Parathyroid adenoma (tissue), 2 donors: ENCODE measurements at regions not wholly inside any gene's neighbourhood (a gene's known extent, or its start where the extent isn't known, plus 50 kb on each side); places are given as distances from the start of the nearest gene placed in this dataset.

Source experiments
- H2AFZ ChIP-seq: fragments of 300-600 bp; sonication (generic); one replicate; pipeline ENCODE4 v1.7.0; 2017; ENCODE audit warnings: antibody characterized with exemption, mild to moderate bottlenecking
- H3K27ac ChIP-seq: fragments of 300-600 bp; sonication (generic); one replicate; pipeline ENCODE4 v1.7.0; 2017
- H3K27me3 ChIP-seq: fragments of 300-600 bp; sonication (generic); one replicate; pipeline ENCODE4 v1.7.0; 2017; ENCODE audit warnings: low read length; ENCODE audit not compliant: control insufficient read depth, insufficient read depth
- H3K36me3 ChIP-seq: fragments of 300-600 bp; sonication (generic); one replicate; pipeline ENCODE4 v1.7.0; 2017; ENCODE audit warnings: low read length; ENCODE audit not compliant: control insufficient read depth, insufficient read depth
- H3K4me1 ChIP-seq: fragments of 300-600 bp; sonication (generic); one replicate; pipeline ENCODE4 v1.7.0; 2017; ENCODE audit warnings: control low read depth
- H3K4me2 ChIP-seq: fragments of 300-600 bp; sonication (generic); one replicate; pipeline ENCODE4 v1.7.0; 2017; ENCODE audit warnings: low read length
- H3K4me3 ChIP-seq: fragments of 300-600 bp; sonication (generic); one replicate; pipeline ENCODE4 v1.7.0; 2017; ENCODE audit warnings: low read depth, low read length
- H3K79me2 ChIP-seq: fragments of 300-600 bp; sonication (generic); one replicate; pipeline ENCODE4 v1.7.0; 2017; ENCODE audit warnings: control low read depth
- H3K9ac ChIP-seq: fragments of 300-600 bp; sonication (generic); one replicate; pipeline ENCODE4 v1.7.0; 2017; ENCODE audit warnings: mild to moderate bottlenecking
- H3K9me3 ChIP-seq: fragments of 300-600 bp; sonication (generic); one replicate; pipeline ENCODE4 v1.7.0; 2017; ENCODE audit warnings: low read length; ENCODE audit not compliant: control insufficient read depth
- TF ChIP-seq, protein P1 (sequence below): fragments of 300-600 bp; sonication (generic); IDR thresholded peaks from one replicate; pipeline ENCODE4 v1.7.0; 2017; ENCODE audit warnings: antibody characterized with exemption, mild to moderate bottlenecking
- donor health status: primary hyperparathyroidism.

DNA sequence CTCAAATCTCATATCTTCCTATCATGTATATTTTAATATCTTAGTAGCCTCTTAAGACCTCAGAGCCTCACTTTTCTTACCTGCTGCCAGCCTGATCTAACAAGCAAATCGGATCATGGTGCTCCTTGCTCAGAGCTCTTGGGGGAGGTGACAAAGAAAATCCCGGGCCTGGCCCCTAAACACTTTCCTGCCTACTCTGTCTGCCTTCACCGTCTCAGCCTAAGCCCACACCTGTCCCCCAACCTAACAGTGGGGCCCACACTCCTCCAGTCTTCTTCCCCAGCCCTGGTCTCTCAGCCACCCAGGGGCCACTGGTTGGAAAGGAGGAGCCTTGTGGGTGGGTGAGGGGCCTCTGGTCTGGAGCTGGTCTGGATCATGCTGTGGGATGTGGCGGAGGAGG lies 207.3 kb downstream of the HAUS1 start:
- Histone ChIP-seq H3K27me3 (no peaks in the 10 kb centered on the region), H3K27ac (no peak overlapping the region), H2AFZ (no peak overlapping the region), H3K36me3 (no peaks in the 10 kb centered on the region), H3K4me2 (no peak overlapping the region), H3K79me2 (no peaks in the 10 kb centered on the region), H3K9ac (no peak overlapping the region), H3K9me3 (no peaks in the 10 kb centered on the region), H3K4me1 (no peaks in the 10 kb centered on the region), H3K4me3 (no peak overlapping the region)
- TF ChIP-seq, protein P1, sequence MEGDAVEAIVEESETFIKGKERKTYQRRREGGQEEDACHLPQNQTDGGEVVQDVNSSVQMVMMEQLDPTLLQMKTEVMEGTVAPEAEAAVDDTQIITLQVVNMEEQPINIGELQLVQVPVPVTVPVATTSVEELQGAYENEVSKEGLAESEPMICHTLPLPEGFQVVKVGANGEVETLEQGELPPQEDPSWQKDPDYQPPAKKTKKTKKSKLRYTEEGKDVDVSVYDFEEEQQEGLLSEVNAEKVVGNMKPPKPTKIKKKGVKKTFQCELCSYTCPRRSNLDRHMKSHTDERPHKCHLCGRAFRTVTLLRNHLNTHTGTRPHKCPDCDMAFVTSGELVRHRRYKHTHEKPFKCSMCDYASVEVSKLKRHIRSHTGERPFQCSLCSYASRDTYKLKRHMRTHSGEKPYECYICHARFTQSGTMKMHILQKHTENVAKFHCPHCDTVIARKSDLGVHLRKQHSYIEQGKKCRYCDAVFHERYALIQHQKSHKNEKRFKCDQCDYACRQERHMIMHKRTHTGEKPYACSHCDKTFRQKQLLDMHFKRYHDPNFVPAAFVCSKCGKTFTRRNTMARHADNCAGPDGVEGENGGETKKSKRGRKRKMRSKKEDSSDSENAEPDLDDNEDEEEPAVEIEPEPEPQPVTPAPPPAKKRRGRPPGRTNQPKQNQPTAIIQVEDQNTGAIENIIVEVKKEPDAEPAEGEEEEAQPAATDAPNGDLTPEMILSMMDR: no peak

DNA sequence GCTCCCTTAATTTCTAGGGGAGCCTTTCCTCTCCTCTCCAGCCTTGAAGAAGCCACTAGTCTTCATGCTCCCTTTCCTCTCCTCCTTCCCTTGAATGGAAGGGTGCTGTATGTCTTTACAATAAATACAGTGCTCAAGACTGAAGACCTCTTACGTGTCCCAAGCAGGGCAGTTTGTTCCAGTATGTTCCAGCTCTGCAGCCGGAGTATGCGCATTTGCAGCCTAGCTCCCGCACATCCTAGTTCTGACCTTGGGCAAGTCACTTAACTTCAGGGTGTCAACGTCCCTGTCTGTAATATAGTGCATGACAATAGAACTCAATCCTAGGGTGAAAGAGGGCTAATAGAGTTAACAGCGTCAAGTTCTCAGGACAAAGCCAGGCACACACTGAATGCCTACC lies 208.0 kb downstream of the HAUS1 start:
- Histone ChIP-seq H3K9me3 (no peaks in the 10 kb centered on the region), H3K9ac (no peak overlapping the region), H3K36me3 (no peaks in the 10 kb centered on the region), H2AFZ (no peak overlapping the region), H3K27me3 (no peaks in the 10 kb centered on the region), H3K4me3 (no peak overlapping the region), H3K4me2 (no peak overlapping the region), H3K4me1 (no peaks in the 10 kb centered on the region), H3K27ac (no peak overlapping the region), H3K79me2 (no peaks in the 10 kb centered on the region)
- TF ChIP-seq, protein P1: no peak

DNA sequence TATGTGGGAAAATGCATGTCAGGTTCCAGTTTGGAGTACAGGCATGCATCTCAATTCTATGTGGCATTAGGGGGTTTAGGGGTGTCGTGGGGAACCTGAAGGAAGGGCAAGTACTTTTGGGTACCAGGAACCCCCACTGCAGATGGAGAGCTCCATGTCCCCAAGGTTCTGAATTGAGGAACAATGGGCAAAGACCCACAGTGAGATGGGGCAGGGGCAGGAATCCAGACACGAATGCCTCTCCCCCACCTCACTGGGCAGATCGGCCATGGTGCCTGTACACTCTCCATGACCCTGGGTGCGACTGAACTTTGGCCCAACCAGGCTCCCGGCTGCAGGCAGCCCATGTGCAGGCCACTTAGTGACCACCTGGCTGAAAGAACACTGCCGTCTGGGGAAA lies 209.3 kb downstream of the HAUS1 start:
- H3K4me3 ChIP-seq: no peak overlapping the region
- TF ChIP-seq, protein P1: no peak
- no peak overlapping the region for H3K27ac ChIP-seq
- no peak overlapping the region for H3K4me2 ChIP-seq
- H3K79me2 ChIP-seq: no peaks in the 10 kb centered on the region
- H3K4me1 ChIP-seq: no peaks in the 10 kb centered on the region
- no peaks in the 10 kb centered on the region for H3K36me3 ChIP-seq
- H3K9ac ChIP-seq: no peak overlapping the region
- no peaks in the 10 kb centered on the region for H3K27me3 ChIP-seq
- no peaks in the 10 kb centered on the region for H3K9me3 ChIP-seq
- no peak overlapping the region for H2AFZ ChIP-seq

DNA sequence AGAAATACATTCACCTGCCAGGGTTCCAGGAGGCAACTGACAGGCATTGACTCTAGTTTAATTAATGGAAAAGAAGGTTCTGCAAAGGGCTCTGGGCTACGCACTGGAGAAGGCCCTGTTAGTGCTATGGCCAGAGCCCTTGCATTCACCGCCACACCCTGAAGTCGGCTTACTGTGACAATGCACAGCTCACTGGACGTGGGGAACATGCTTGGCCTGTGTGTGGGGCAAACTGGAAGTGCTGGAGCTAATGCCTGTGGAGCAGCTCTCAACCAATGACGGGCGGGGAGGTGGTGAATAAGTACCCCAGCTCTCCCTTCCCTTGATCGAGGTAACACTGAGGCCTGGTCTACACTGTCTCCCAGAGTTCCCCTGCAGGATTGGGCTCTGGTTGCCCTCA lies 209.8 kb downstream of the HAUS1 start:
- H3K4me1 ChIP-seq: no peaks in the 10 kb centered on the region
- no peak overlapping the region for H2AFZ ChIP-seq
- no peaks in the 10 kb centered on the region for H3K9me3 ChIP-seq
- no peak overlapping the region for H3K4me3 ChIP-seq
- H3K79me2 ChIP-seq: no peaks in the 10 kb centered on the region
- no peak overlapping the region for H3K4me2 ChIP-seq
- no peaks in the 10 kb centered on the region for H3K27me3 ChIP-seq
- H3K36me3 ChIP-seq: no peaks in the 10 kb centered on the region
- no peak overlapping the region for H3K9ac ChIP-seq
- no peak overlapping the region for H3K27ac ChIP-seq
- TF ChIP-seq, protein P1: no peak

DNA sequence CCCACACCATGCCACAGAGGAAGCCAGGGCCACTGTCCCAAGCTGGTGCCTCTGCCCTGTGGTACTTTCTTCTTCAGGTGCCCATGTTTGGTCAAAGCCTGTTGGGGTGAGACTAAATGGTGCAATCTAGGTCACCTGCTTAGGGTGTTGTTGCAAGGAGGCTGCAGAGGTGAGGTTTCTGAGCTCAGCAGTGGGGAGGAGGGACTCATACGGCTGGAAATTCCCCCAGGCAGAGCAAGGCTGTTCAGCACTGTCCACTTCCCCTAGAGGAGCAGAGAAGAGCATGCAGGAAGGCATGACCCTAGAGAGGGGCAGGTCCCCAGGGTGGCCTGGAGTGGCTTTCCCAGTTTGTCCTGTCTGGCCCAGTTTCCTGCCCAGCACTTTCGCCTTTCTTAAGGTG lies 211.0 kb downstream of the HAUS1 start:
- Histone ChIP-seq H3K79me2 (no peaks in the 10 kb centered on the region), H3K27ac (no peak overlapping the region), H3K9ac (no peak overlapping the region), H3K4me1 (no peaks in the 10 kb centered on the region), H3K4me2 (no peak overlapping the region), H3K36me3 (no peaks in the 10 kb centered on the region), H3K27me3 (no peaks in the 10 kb centered on the region), H3K4me3 (no peak overlapping the region), H3K9me3 (no peaks in the 10 kb centered on the region), H2AFZ (no peak overlapping the region)
- TF ChIP-seq, protein P1: no peak
